Thyroid gland (tissue), 4 donors: ENCODE measurements at regions not wholly inside any gene's neighbourhood (a gene's known extent, or its start where the extent isn't known, plus 50 kb on each side); places are given as distances from the start of the nearest gene placed in this dataset.

ENCODE experiments used
- POLR2A ChIP-seq, 2 donors: fragments of 450-650 bp; IDR thresholded peaks; one replicate each; pipeline ENCODE4 v1.6.1; 2017; ENCODE audit warnings: antibody characterized with exemption in 2 of 2, mild to moderate bottlenecking in 2 of 2, moderate library complexity in 1 of 2
- TF ChIP-seq, protein P1 (sequence below), 6 experiments: fragments of 200-600 bp in 3 of 6; fragments of 450-650 bp in 3 of 6; sonication (generic) in 3 of 6; IDR thresholded peaks; one replicate each; pipeline ENCODE4 v1.5.1; 2016 to 2019; ENCODE audit warnings: antibody characterized with exemption in 6 of 6, mild to moderate bottlenecking in 2 of 6, inconsistent platforms in 1 of 6, moderate library complexity in 1 of 6

DNA sequence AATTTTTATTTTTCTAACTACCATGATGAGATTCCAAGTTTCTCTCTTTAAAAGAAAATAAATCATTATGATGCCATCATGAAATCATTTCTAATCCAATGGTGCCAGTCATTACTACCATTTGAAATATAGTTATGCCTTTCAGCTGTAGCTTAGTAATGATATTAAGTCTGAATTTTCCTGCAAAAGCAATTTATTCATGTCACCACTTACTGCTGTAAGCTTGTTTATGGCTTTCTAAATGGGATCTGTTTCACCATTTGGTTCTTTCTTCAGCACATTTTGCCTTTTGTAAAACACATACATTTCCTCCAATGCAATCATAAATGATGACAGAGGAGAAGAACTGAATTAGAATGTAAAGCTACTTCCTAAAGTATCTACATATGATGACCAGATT lies 130.5 kb downstream of the SEM1 start:
- TF ChIP-seq, protein P1, sequence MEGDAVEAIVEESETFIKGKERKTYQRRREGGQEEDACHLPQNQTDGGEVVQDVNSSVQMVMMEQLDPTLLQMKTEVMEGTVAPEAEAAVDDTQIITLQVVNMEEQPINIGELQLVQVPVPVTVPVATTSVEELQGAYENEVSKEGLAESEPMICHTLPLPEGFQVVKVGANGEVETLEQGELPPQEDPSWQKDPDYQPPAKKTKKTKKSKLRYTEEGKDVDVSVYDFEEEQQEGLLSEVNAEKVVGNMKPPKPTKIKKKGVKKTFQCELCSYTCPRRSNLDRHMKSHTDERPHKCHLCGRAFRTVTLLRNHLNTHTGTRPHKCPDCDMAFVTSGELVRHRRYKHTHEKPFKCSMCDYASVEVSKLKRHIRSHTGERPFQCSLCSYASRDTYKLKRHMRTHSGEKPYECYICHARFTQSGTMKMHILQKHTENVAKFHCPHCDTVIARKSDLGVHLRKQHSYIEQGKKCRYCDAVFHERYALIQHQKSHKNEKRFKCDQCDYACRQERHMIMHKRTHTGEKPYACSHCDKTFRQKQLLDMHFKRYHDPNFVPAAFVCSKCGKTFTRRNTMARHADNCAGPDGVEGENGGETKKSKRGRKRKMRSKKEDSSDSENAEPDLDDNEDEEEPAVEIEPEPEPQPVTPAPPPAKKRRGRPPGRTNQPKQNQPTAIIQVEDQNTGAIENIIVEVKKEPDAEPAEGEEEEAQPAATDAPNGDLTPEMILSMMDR (IDR thresholded peaks at IDR 0.05) = no peak
- no peak for TF ChIP-seq POLR2A (IDR thresholded peaks at IDR 0.05)
